Astrocyte (in vitro differentiated cells and primary cell): ENCODE measurements at regions not wholly inside any gene's neighbourhood (a gene's known extent, or its start where the extent isn't known, plus 50 kb on each side); places are given as distances from the start of the nearest gene placed in this dataset.

Experiments
- DNase-seq: peaks from one replicate; pipeline ENCODE4 v3.0.0-alpha.2; 2010; ENCODE audit warnings: low read depth
- FAIRE-seq: peaks from 2 replicates; lab custom pipeline; 2011; peaks lifted over from hg19 to GRCh38; lab: Jason Lieb, UNC
- H2AFZ ChIP-seq: 2 replicates; pipeline ENCODE4 v1.6.0; 2012; ENCODE audit warnings: low read depth, low read length, inconsistent platforms
- H3K27ac ChIP-seq: 2 replicates; pipeline ENCODE4 v1.5.1; 2011; ENCODE audit warnings: low read depth, low read length, inconsistent platforms
- H3K27me3 ChIP-seq: 2 replicates; pipeline ENCODE4 v1.6.0; 2011; ENCODE audit warnings: low read length, inconsistent platforms; ENCODE audit not compliant: insufficient read depth
- H3K36me3 ChIP-seq: 2 replicates; pipeline ENCODE4 v1.5.1; 2011; ENCODE audit warnings: low read length, inconsistent platforms; ENCODE audit not compliant: insufficient read depth
- H3K4me1 ChIP-seq: 2 replicates; pipeline ENCODE4 v1.5.1; 2011; ENCODE audit warnings: low read length, inconsistent platforms; ENCODE audit not compliant: insufficient read depth
- H3K4me2 ChIP-seq: 2 replicates; pipeline ENCODE4 v1.6.0; 2012; ENCODE audit warnings: low read length, inconsistent platforms
- H3K4me3 ChIP-seq: 2 replicates; pipeline ENCODE4 v1.5.1; 2011; ENCODE audit warnings: low read depth, mild to moderate bottlenecking, low read length, inconsistent platforms; ENCODE audit not compliant: insufficient read depth
- H3K79me2 ChIP-seq: 2 replicates; pipeline ENCODE4 v1.6.0; 2012; ENCODE audit warnings: mild to moderate bottlenecking, low read length, inconsistent platforms; ENCODE audit not compliant: insufficient read depth
- H3K9ac ChIP-seq: 2 replicates; pipeline ENCODE4 v1.6.0; 2012; ENCODE audit warnings: mild to moderate bottlenecking, low read length, inconsistent platforms
- H3K9me3 ChIP-seq: 2 replicates; pipeline ENCODE4 v1.5.1; 2012; ENCODE audit warnings: low read depth, mild to moderate bottlenecking, low read length, inconsistent platforms; ENCODE audit not compliant: insufficient read depth
- H4K20me1 ChIP-seq: 2 replicates; pipeline ENCODE4 v1.6.0; 2012; ENCODE audit warnings: low read length, inconsistent platforms; ENCODE audit not compliant: insufficient read depth
- H3K27ac Mint-ChIP-seq: one replicate; pipeline ENCODE4 v1.8.0; 2021; ENCODE audit warnings: mild to moderate bottlenecking, mixed read lengths; ENCODE audit not compliant: unreplicated experiment
- H3K27me3 Mint-ChIP-seq: one replicate; pipeline ENCODE4 v1.8.0; 2021; ENCODE audit warnings: low read depth, mixed read lengths; ENCODE audit not compliant: unreplicated experiment
- H3K36me3 Mint-ChIP-seq: one replicate; pipeline ENCODE4 v1.8.0; 2021; ENCODE audit warnings: low read depth, mixed read lengths; ENCODE audit not compliant: unreplicated experiment
- H3K4me1 Mint-ChIP-seq: one replicate; pipeline ENCODE4 v1.8.0; 2021; ENCODE audit warnings: low read depth, mixed read lengths; ENCODE audit not compliant: unreplicated experiment
- H3K4me3 Mint-ChIP-seq: one replicate; pipeline ENCODE4 v1.8.0; 2021; ENCODE audit warnings: mild to moderate bottlenecking, moderate library complexity, mixed read lengths; ENCODE audit not compliant: unreplicated experiment
- H3K9me3 Mint-ChIP-seq: one replicate; pipeline ENCODE4 v1.8.0; 2021; ENCODE audit warnings: mild to moderate bottlenecking, mixed read lengths; ENCODE audit not compliant: unreplicated experiment
- EZH2 ChIP-seq: IDR thresholded peaks from 2 replicates; pipeline ENCODE4 v1.6.1; 2012; ENCODE audit warnings: mild to moderate bottlenecking, low read length, inconsistent platforms; ENCODE audit not compliant: insufficient read depth
- TF ChIP-seq, protein P1 (sequence below): IDR thresholded peaks from 2 replicates; pipeline ENCODE4 v1.5.1; 2011; ENCODE audit warnings: low read depth, mild to moderate bottlenecking, inconsistent platforms, low read length, moderate library complexity; ENCODE audit not compliant: insufficient read depth

DNA sequence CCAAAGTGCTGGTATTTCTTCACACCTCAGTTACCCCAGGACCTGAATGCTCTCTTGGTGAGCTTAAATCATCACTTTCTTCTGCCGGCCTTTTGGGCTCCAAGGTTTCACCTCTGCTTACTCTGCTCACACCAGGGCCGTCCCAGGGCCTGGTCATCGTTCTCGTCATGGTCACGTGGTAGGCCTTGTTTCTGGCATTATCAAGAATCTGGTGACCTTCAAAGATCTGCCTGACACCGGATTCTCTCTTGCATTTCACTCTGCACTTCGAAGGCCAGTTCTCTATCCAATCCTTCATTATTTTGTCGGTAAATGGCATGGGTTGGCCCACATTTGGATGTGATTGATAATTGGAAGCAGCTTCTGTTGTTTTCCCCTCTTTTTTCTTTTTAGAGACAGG, 80.5 kb downstream of the HRH4 start:
- Histone ChIP-seq H3K4me1 (no peaks in the 10 kb centered on the region), H4K20me1 (no peaks in the 10 kb centered on the region), H3K27ac (no peak overlapping the region), H3K9me3 (no peaks in the 10 kb centered on the region), H2AFZ (no peak overlapping the region), H3K4me3 (no peak overlapping the region), H3K27me3 (peaks cover 2% of the 10 kb centered on the region), H3K36me3 (no peaks in the 10 kb centered on the region), H3K4me2 (no peak overlapping the region), H3K9ac (no peak overlapping the region), H3K79me2 (no peaks in the 10 kb centered on the region)
- TF ChIP-seq, protein P1, sequence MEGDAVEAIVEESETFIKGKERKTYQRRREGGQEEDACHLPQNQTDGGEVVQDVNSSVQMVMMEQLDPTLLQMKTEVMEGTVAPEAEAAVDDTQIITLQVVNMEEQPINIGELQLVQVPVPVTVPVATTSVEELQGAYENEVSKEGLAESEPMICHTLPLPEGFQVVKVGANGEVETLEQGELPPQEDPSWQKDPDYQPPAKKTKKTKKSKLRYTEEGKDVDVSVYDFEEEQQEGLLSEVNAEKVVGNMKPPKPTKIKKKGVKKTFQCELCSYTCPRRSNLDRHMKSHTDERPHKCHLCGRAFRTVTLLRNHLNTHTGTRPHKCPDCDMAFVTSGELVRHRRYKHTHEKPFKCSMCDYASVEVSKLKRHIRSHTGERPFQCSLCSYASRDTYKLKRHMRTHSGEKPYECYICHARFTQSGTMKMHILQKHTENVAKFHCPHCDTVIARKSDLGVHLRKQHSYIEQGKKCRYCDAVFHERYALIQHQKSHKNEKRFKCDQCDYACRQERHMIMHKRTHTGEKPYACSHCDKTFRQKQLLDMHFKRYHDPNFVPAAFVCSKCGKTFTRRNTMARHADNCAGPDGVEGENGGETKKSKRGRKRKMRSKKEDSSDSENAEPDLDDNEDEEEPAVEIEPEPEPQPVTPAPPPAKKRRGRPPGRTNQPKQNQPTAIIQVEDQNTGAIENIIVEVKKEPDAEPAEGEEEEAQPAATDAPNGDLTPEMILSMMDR = no peak
- FAIRE-seq (no peak), DNase-seq (no peak)
- Mint-ChIP-seq H3K4me3 (no peak overlapping the region), H3K9me3 (no peaks in the 10 kb centered on the region), H3K4me1 (peaks cover 14% of the 10 kb centered on the region), H3K27ac (no peak overlapping the region), H3K27me3 (no peaks in the 10 kb centered on the region), H3K36me3 (no peaks in the 10 kb centered on the region)

DNA sequence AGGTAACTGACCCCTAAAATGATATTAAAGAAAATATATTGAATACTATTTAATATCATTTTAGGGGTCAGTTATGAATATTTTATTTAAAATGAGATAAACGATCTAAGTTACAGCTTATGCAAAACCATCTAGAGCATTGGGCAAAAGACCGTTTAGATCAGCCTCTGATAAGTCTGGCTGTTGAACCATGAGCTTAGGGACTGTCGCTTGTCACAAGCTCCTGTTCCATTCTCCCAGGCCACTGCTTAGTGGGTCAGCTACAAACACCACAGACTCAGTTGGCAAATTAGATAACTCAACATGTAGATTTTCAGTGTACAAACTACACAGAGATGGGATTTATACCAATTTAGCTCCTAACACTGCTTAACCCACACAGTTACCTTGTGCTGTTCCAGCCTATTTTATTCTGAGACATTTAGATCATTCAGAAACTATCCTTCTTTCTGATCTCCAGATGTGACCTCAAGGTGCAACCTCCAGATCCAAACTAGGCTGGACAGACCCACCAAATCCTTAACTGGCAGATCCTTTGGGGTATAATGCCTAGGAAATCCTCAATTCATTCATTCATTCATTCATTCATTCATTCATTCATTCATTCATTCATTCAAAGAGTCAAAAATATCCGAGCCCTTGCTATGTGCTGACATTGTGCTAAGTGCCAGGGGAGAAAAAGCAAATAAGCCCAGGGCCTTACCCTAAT, 82.8 kb downstream of the HRH4 start:
- FAIRE-seq (no peak), DNase-seq (no peak)
- no peaks in the 10 kb centered on the region for H3K36me3 ChIP-seq
- no peaks in the 10 kb centered on the region for H4K20me1 ChIP-seq
- no peak overlapping the region for H3K4me2 ChIP-seq
- no peak overlapping the region for H3K27ac ChIP-seq
- no peak overlapping the region for H2AFZ ChIP-seq
- H3K27ac Mint-ChIP-seq = no peak overlapping the region
- no peak overlapping the region for H3K9ac ChIP-seq
- H3K9me3 ChIP-seq = no peaks in the 10 kb centered on the region
- TF ChIP-seq, protein P1 = no peak
- TF ChIP-seq EZH2 = no peak
- H3K79me2 ChIP-seq = no peaks in the 10 kb centered on the region
- no peak overlapping the region for H3K4me3 Mint-ChIP-seq
- no peaks in the 10 kb centered on the region for H3K4me1 ChIP-seq
- H3K36me3 Mint-ChIP-seq = no peaks in the 10 kb centered on the region
- H3K4me3 ChIP-seq = no peak overlapping the region
- H3K9me3 Mint-ChIP-seq = no peaks in the 10 kb centered on the region
- H3K27me3 ChIP-seq = peaks cover 2% of the 10 kb centered on the region
- no peaks in the 10 kb centered on the region for H3K27me3 Mint-ChIP-seq
- no peaks in the 10 kb centered on the region for H3K4me1 Mint-ChIP-seq

DNA sequence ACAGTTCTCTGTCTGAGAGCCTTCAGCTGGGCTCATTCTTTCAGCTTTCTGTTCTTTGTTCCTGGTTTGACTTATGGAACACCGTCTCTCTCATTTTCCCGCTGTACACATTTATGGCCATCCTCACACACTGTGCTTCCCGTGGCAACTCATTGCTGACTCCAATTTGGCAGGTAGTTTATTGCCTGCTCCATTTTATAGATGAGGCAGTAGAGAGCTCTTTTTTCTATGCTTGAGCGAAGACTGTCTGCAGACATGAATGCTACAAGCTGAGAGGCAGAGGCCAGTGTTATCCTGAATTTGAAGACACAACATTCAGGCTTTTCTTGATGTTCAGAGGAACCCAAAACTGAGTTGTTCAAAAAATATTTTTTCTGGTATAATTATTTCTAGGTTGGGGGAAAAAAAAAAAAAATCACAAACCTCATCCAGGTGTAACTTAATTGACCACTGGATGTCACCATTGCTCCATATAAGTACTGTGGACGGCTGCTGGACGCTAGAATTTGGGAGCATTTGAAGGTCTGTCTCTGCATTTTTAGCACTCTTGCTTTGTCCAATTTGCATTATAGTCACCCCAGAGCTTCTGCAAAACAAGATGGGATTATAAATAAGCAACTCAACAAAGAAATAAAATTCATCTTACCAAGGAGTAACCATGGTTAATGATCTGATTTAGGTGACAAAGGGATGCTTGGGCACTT, 83.5 kb downstream of the HRH4 start:
- Histone ChIP-seq H3K27me3 (peaks cover 2% of the 10 kb centered on the region), H2AFZ (no peak overlapping the region), H3K36me3 (no peaks in the 10 kb centered on the region), H3K4me1 (no peaks in the 10 kb centered on the region), H3K4me3 (no peak overlapping the region), H3K9me3 (no peaks in the 10 kb centered on the region), H3K4me2 (no peak overlapping the region), H3K9ac (no peak overlapping the region), H3K79me2 (no peaks in the 10 kb centered on the region), H4K20me1 (no peaks in the 10 kb centered on the region), H3K27ac (no peak overlapping the region)
- H3K36me3 Mint-ChIP-seq = no peaks in the 10 kb centered on the region
- no peak overlapping the region for H3K27ac Mint-ChIP-seq
- no peak overlapping the region for H3K4me3 Mint-ChIP-seq
- FAIRE-seq (no peak), DNase-seq (no peak)
- H3K9me3 Mint-ChIP-seq = no peaks in the 10 kb centered on the region
- no peaks in the 10 kb centered on the region for H3K27me3 Mint-ChIP-seq
- TF ChIP-seq EZH2 = no peak
- TF ChIP-seq, protein P1 = peak; percentile 52
- no peaks in the 10 kb centered on the region for H3K4me1 Mint-ChIP-seq
